ENCODE measurements at regions not wholly inside any gene's neighbourhood (a gene's known extent, or its start where the extent isn't known, plus 50 kb on each side); places are given as distances from the start of the nearest gene placed in this dataset.

GRCh38 chr7:41134300-41135255 lies 568.3 kb downstream of the INHBA start:
- no peaks in the 10 kb centered on the region for H3K27me3 ChIP-seq (ENCODE audit: control insufficient read depth, insufficient read depth, low read length)
- H3K9me3 ChIP-seq (ENCODE audit: control insufficient read depth, insufficient read depth, low read length), result no peaks in the 10 kb centered on the region
- no peaks in the 10 kb centered on the region for H3K36me3 ChIP-seq (ENCODE audit: control insufficient read depth, insufficient read depth, low read length)
- no peak overlapping the region for H3K27ac ChIP-seq (ENCODE audit: low read length)
- H3K4me1 ChIP-seq (ENCODE audit: control insufficient read depth, insufficient read depth, low read length), result peaks cover 7% of the 10 kb centered on the region; the same call in 1 of the 2 replicates
- no CpG with 5 or more reads among the region's 3 CpGs for WGBS (ENCODE audit: insufficient coverage, insufficient read length)
- H3K4me3 ChIP-seq (ENCODE audit: low read length), result no peak overlapping the region
- no peak for DNase-seq (ENCODE audit: low read depth, low spot score)

GRCh38 chr7:41133690-41134299 lies 569.1 kb downstream of the INHBA start:
- Histone ChIP-seq H3K4me1 (ENCODE audit: control insufficient read depth, insufficient read depth, low read length) (peaks cover 7% of the 10 kb centered on the region; the same call in 1 of the 2 replicates), H3K36me3 (ENCODE audit: control insufficient read depth, insufficient read depth, low read length) (no peaks in the 10 kb centered on the region), H3K27me3 (ENCODE audit: control insufficient read depth, insufficient read depth, low read length) (no peaks in the 10 kb centered on the region), H3K27ac (ENCODE audit: low read length) (no peak overlapping the region), H3K9me3 (ENCODE audit: control insufficient read depth, insufficient read depth, low read length) (no peaks in the 10 kb centered on the region), H3K4me3 (ENCODE audit: low read length) (no peak overlapping the region)
- no peak for DNase-seq (ENCODE audit: low read depth, low spot score)
- WGBS (ENCODE audit: insufficient coverage, insufficient read length), result no CpG with 5 or more reads among the region's 10 CpGs

GRCh38 chr7:41131956-41132355 lies 570.9 kb downstream of the INHBA start:
- Histone ChIP-seq H3K4me1 (ENCODE audit: control insufficient read depth, insufficient read depth, low read length) (peaks cover 7% of the 10 kb centered on the region; the same call in 1 of the 2 replicates), H3K36me3 (ENCODE audit: control insufficient read depth, insufficient read depth, low read length) (no peaks in the 10 kb centered on the region), H3K9me3 (ENCODE audit: control insufficient read depth, insufficient read depth, low read length) (no peaks in the 10 kb centered on the region), H3K4me3 (ENCODE audit: low read length) (no peak overlapping the region), H3K27me3 (ENCODE audit: control insufficient read depth, insufficient read depth, low read length) (no peaks in the 10 kb centered on the region), H3K27ac (ENCODE audit: low read length) (no peak overlapping the region)
- no peak for DNase-seq (ENCODE audit: low read depth, low spot score)
- no CpG with 5 or more reads among the region's 6 CpGs for WGBS (ENCODE audit: insufficient coverage, insufficient read length)

GRCh38 chr7:41130561-41131236 lies 572.2 kb downstream of the INHBA start:
- Histone ChIP-seq H3K36me3 (ENCODE audit: control insufficient read depth, insufficient read depth, low read length) (no peaks in the 10 kb centered on the region), H3K27ac (ENCODE audit: low read length) (no peak overlapping the region), H3K4me3 (ENCODE audit: low read length) (no peak overlapping the region), H3K27me3 (ENCODE audit: control insufficient read depth, insufficient read depth, low read length) (no peaks in the 10 kb centered on the region), H3K4me1 (ENCODE audit: control insufficient read depth, insufficient read depth, low read length) (peaks cover 7% of the 10 kb centered on the region; the same call in 1 of the 2 replicates), H3K9me3 (ENCODE audit: control insufficient read depth, insufficient read depth, low read length) (no peaks in the 10 kb centered on the region)
- WGBS (ENCODE audit: insufficient coverage, insufficient read length), result no CpG with 5 or more reads among the region's 10 CpGs
- DNase-seq (ENCODE audit: low read depth, low spot score), result no peak

GRCh38 chr7:41130086-41130485 lies 572.8 kb downstream of the INHBA start:
- Histone ChIP-seq H3K27me3 (ENCODE audit: control insufficient read depth, insufficient read depth, low read length) (no peaks in the 10 kb centered on the region), H3K36me3 (ENCODE audit: control insufficient read depth, insufficient read depth, low read length) (no peaks in the 10 kb centered on the region), H3K27ac (ENCODE audit: low read length) (no peak overlapping the region), H3K4me3 (ENCODE audit: low read length) (no peak overlapping the region), H3K4me1 (ENCODE audit: control insufficient read depth, insufficient read depth, low read length) (peaks cover 7% of the 10 kb centered on the region; the same call in 1 of the 2 replicates), H3K9me3 (ENCODE audit: control insufficient read depth, insufficient read depth, low read length) (no peaks in the 10 kb centered on the region)
- no peak for DNase-seq (ENCODE audit: low read depth, low spot score)
- WGBS (ENCODE audit: insufficient coverage, insufficient read length), result no CpG with 5 or more reads among the region's 5 CpGs

GRCh38 chr7:41125343-41125742 lies 577.5 kb downstream of the INHBA start:
- WGBS (ENCODE audit: insufficient coverage, insufficient read length), result no CpG with 5 or more reads among the region's 2 CpGs
- Histone ChIP-seq H3K27me3 (ENCODE audit: control insufficient read depth, insufficient read depth, low read length) (no peaks in the 10 kb centered on the region), H3K9me3 (ENCODE audit: control insufficient read depth, insufficient read depth, low read length) (no peaks in the 10 kb centered on the region), H3K4me1 (ENCODE audit: control insufficient read depth, insufficient read depth, low read length) (peaks cover 1% of the 10 kb centered on the region; the same call in 1 of the 2 replicates), H3K4me3 (ENCODE audit: low read length) (no peak overlapping the region), H3K36me3 (ENCODE audit: control insufficient read depth, insufficient read depth, low read length) (no peaks in the 10 kb centered on the region), H3K27ac (ENCODE audit: low read length) (no peak overlapping the region)
- no peak for DNase-seq (ENCODE audit: low read depth, low spot score)

GRCh38 chr7:41122256-41122987 lies 580.5 kb downstream of the INHBA start:
- Histone ChIP-seq H3K4me3 (ENCODE audit: low read length) (no peak overlapping the region), H3K27me3 (ENCODE audit: control insufficient read depth, insufficient read depth, low read length) (no peaks in the 10 kb centered on the region), H3K9me3 (ENCODE audit: control insufficient read depth, insufficient read depth, low read length) (no peaks in the 10 kb centered on the region), H3K36me3 (ENCODE audit: control insufficient read depth, insufficient read depth, low read length) (no peaks in the 10 kb centered on the region), H3K27ac (ENCODE audit: low read length) (no peak overlapping the region), H3K4me1 (ENCODE audit: control insufficient read depth, insufficient read depth, low read length) (no peaks in the 10 kb centered on the region)
- WGBS (ENCODE audit: insufficient coverage, insufficient read length), result no CpG with 5 or more reads among the region's 4 CpGs
- DNase-seq (ENCODE audit: low read depth, low spot score), result no peak

- H3K36me3 ChIP-seq (ENCODE audit: control insufficient read depth, insufficient read depth, low read length), result no peaks in the 10 kb centered on the region
- H3K4me3 ChIP-seq (ENCODE audit: low read length), result no peak overlapping the region
- no peaks in the 10 kb centered on the region for H3K4me1 ChIP-seq (ENCODE audit: control insufficient read depth, insufficient read depth, low read length)
- H3K27me3 ChIP-seq (ENCODE audit: control insufficient read depth, insufficient read depth, low read length), result no peaks in the 10 kb centered on the region
- no peak overlapping the region for H3K27ac ChIP-seq (ENCODE audit: low read length)
- DNase-seq (ENCODE audit: low read depth, low spot score), result no peak
- no peaks in the 10 kb centered on the region for H3K9me3 ChIP-seq (ENCODE audit: control insufficient read depth, insufficient read depth, low read length)
These were observed 581.7 kb downstream of the INHBA start for GRCh38 chr7:41121228-41121627.

- H3K9me3 ChIP-seq (ENCODE audit: control insufficient read depth, insufficient read depth, low read length), result no peaks in the 10 kb centered on the region
- WGBS (ENCODE audit: insufficient coverage, insufficient read length), result no CpG with 5 or more reads among the region's 4 CpGs
- no peak overlapping the region for H3K27ac ChIP-seq (ENCODE audit: low read length)
- no peak overlapping the region for H3K4me3 ChIP-seq (ENCODE audit: low read length)
- H3K27me3 ChIP-seq (ENCODE audit: control insufficient read depth, insufficient read depth, low read length), result no peaks in the 10 kb centered on the region
- no peaks in the 10 kb centered on the region for H3K4me1 ChIP-seq (ENCODE audit: control insufficient read depth, insufficient read depth, low read length)
- no peak for DNase-seq (ENCODE audit: low read depth, low spot score)
- no peaks in the 10 kb centered on the region for H3K36me3 ChIP-seq (ENCODE audit: control insufficient read depth, insufficient read depth, low read length)
These were observed 584.4 kb downstream of the INHBA start for GRCh38 chr7:41118486-41118885.

- no peak overlapping the region for H3K4me3 ChIP-seq (ENCODE audit: low read length)
- no peak for DNase-seq (ENCODE audit: low read depth, low spot score)
- no peak overlapping the region for H3K27ac ChIP-seq (ENCODE audit: low read length)
- H3K27me3 ChIP-seq (ENCODE audit: control insufficient read depth, insufficient read depth, low read length), result no peaks in the 10 kb centered on the region
- WGBS (ENCODE audit: insufficient coverage, insufficient read length), result no CpG with 5 or more reads among the region's 2 CpGs
- H3K4me1 ChIP-seq (ENCODE audit: control insufficient read depth, insufficient read depth, low read length), result no peaks in the 10 kb centered on the region
- H3K36me3 ChIP-seq (ENCODE audit: control insufficient read depth, insufficient read depth, low read length), result no peaks in the 10 kb centered on the region
- no peaks in the 10 kb centered on the region for H3K9me3 ChIP-seq (ENCODE audit: control insufficient read depth, insufficient read depth, low read length)
These were observed 585.5 kb downstream of the INHBA start for GRCh38 chr7:41117431-41117830.

Data from iPS DF 6.9 (cell line).